ENCODE measurements at regions not wholly inside any gene's neighbourhood (a gene's known extent, or its start where the extent isn't known, plus 50 kb on each side); places are given as distances from the start of the nearest gene placed in this dataset.

DNA sequence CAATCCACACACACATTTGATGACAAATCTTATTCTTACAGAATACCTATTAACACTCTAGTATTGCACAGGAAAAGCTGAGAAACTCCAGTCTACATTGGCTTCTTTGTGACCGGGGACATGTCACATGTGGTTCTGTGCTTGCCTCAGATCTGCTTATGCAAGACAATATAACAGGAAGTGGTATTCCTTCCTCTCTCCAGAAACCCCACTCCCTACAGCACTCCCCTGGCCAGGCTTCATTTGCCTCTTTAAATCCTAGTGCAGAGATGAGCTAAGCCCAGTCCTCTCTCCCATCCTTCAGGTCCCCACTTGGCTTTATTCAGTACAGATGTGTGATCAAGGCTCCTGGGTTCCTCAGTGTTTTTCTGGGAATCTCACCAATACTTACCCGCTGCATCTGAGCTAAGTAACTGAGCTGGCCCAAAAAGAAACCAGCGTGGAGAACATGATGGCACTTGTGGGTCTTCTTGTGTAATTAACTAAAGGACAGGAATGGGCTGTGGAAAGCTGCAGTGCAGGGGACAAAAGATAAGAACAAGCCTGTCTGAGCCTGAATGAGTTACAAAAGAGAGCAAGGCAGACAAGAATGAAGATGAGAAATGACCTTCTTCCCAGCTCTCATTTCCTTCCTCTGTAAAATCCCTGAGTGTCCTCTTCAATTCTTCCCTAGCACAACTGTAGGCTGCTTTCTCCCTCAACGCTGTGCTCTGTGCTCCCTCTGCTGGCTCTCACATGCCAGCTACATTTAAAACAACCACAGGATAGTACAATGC is 105.6 kb downstream of the HNRNPD start:
- no peak overlapping the region for H3K4me3 ChIP-seq (ENCODE audit: low read length)
- no peaks in the 10 kb centered on the region for H3F3A ChIP-seq (ENCODE audit: control insufficient read depth, insufficient read depth)
- peaks cover 16% of the 10 kb centered on the region for H3K4me1 ChIP-seq (ENCODE audit: control insufficient read depth, low read length)
- no peaks in the 10 kb centered on the region for H3K27me3 ChIP-seq (ENCODE audit: control insufficient read depth, low read length)
- no peak overlapping the region for H3K27ac ChIP-seq (ENCODE audit: low read depth, low read length)
- H3K79me2 ChIP-seq (ENCODE audit: control insufficient read depth, low read length): no peaks in the 10 kb centered on the region
- H3K9me2 ChIP-seq (replicated peaks; ENCODE audit: control insufficient read depth, low read length): no peaks in the 10 kb centered on the region
- H4K20me1 ChIP-seq (ENCODE audit: control insufficient read depth, insufficient read depth, low read depth, low read length): no peaks in the 10 kb centered on the region
- H3K4me2 ChIP-seq (ENCODE audit: low read length): peak overlapping the region; percentile 8; the same call in 1 of the 2 replicates
- 0 out of 2 replicates have a peak, but pooled peaks cover 3% of the 10 kb centered on the region for H3K9me3 ChIP-seq (ENCODE audit: control insufficient read depth, insufficient read depth, low read length)
- H3K36me3 ChIP-seq (ENCODE audit: control insufficient read depth, low read length): no peaks in the 10 kb centered on the region
- TF ChIP-seq EZH2phosphoT487 (IDR thresholded peaks at IDR 0.05; ENCODE audit: borderline replicate concordance, low read length): no peak
- TF ChIP-seq CTCF (IDR thresholded peaks at IDR 0.05; ENCODE audit: low read depth, low read length, poor library complexity, severe bottlenecking): peak; percentile 82

DNA sequence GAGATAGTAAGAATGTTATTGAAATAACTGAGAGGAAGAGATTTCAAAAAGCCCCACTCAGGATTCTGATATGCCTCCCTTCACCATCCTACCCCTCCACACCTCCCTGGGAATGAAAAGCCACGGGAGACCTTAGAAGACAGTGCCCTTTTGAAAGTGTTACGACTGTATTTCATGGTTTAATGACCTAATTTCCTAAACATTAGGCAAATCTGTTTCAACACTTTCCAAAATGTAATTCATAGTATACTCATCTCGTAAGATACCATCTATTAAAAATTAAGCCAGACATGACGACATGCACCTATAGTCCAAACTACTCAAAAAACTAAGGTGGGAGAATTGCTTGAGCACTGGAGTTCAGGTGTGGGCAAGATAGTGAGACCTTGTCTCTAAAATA is 106.3 kb downstream of the HNRNPD start:
- Histone ChIP-seq H3K4me2 (ENCODE audit: low read length) (no peak overlapping the region), H3K9me3 (ENCODE audit: control insufficient read depth, insufficient read depth, low read length) (0 out of 2 replicates have a peak, but pooled peaks cover 3% of the 10 kb centered on the region), H3F3A (ENCODE audit: control insufficient read depth, insufficient read depth) (no peaks in the 10 kb centered on the region), H3K4me3 (ENCODE audit: low read length) (no peak overlapping the region), H3K36me3 (ENCODE audit: control insufficient read depth, low read length) (no peaks in the 10 kb centered on the region), H4K20me1 (ENCODE audit: control insufficient read depth, insufficient read depth, low read depth, low read length) (no peaks in the 10 kb centered on the region), H3K9me2 (replicated peaks; ENCODE audit: control insufficient read depth, low read length) (no peaks in the 10 kb centered on the region), H3K27me3 (ENCODE audit: control insufficient read depth, low read length) (no peaks in the 10 kb centered on the region), H3K4me1 (ENCODE audit: control insufficient read depth, low read length) (peaks cover 16% of the 10 kb centered on the region), H3K79me2 (ENCODE audit: control insufficient read depth, low read length) (no peaks in the 10 kb centered on the region), H3K27ac (ENCODE audit: low read depth, low read length) (no peak overlapping the region)
- TF ChIP-seq EZH2phosphoT487 (IDR thresholded peaks at IDR 0.05; ENCODE audit: borderline replicate concordance, low read length) (no peak), CTCF (IDR thresholded peaks at IDR 0.05; ENCODE audit: low read depth, low read length, poor library complexity, severe bottlenecking) (no peak)

- no peak for TF ChIP-seq EZH2phosphoT487 (IDR thresholded peaks at IDR 0.05; ENCODE audit: borderline replicate concordance, low read length)
- TF ChIP-seq CTCF (IDR thresholded peaks at IDR 0.05; ENCODE audit: low read depth, low read length, poor library complexity, severe bottlenecking): no peak
- Histone ChIP-seq H3K9me2 (replicated peaks; ENCODE audit: control insufficient read depth, low read length) (no peaks in the 10 kb centered on the region), H3K4me3 (ENCODE audit: low read length) (no peak overlapping the region), H3K79me2 (ENCODE audit: control insufficient read depth, low read length) (no peaks in the 10 kb centered on the region), H3K4me2 (ENCODE audit: low read length) (no peak overlapping the region), H3K27ac (ENCODE audit: low read depth, low read length) (no peak overlapping the region), H3K4me1 (ENCODE audit: control insufficient read depth, low read length) (peaks cover 8% of the 10 kb centered on the region), H3K9me3 (ENCODE audit: control insufficient read depth, insufficient read depth, low read length) (0 out of 2 replicates have a peak, but pooled peaks cover 3% of the 10 kb centered on the region), H3K36me3 (ENCODE audit: control insufficient read depth, low read length) (no peaks in the 10 kb centered on the region), H3K27me3 (ENCODE audit: control insufficient read depth, low read length) (no peaks in the 10 kb centered on the region), H4K20me1 (ENCODE audit: control insufficient read depth, insufficient read depth, low read depth, low read length) (no peaks in the 10 kb centered on the region), H3F3A (ENCODE audit: control insufficient read depth, insufficient read depth) (no peaks in the 10 kb centered on the region)
These were observed 107.4 kb downstream of the HNRNPD start for GRCh38 chr4:82266345-82266744.

Measured in DOHH2 (cell line).